D721Med (cell line): ENCODE measurements at regions not wholly inside any gene's neighbourhood (a gene's known extent, or its start where the extent isn't known, plus 50 kb on each side); places are given as distances from the start of the nearest gene placed in this dataset.

Experiments used
- DNase-seq: peaks from one replicate; pipeline ENCODE4 v3.0.0; 2011; ENCODE audit warnings: low spot score; ENCODE audit not compliant: insufficient read length
- FAIRE-seq: peaks from 2 replicates; lab custom pipeline; 2011; peaks lifted over from hg19 to GRCh38; lab: Jason Lieb, UNC
- TF ChIP-seq, protein P1 (sequence below): IDR thresholded peaks from 2 replicates; pipeline ENCODE4 v1.5.1; 2012; ENCODE audit warnings: mild to moderate bottlenecking, control low read depth; ENCODE audit not compliant: insufficient read depth; ENCODE audit errors: missing control alignments

GRCh38 chr14:25882899-25883298 lies 714.9 kb downstream of the NOVA1 start:
- TF ChIP-seq, protein P1, sequence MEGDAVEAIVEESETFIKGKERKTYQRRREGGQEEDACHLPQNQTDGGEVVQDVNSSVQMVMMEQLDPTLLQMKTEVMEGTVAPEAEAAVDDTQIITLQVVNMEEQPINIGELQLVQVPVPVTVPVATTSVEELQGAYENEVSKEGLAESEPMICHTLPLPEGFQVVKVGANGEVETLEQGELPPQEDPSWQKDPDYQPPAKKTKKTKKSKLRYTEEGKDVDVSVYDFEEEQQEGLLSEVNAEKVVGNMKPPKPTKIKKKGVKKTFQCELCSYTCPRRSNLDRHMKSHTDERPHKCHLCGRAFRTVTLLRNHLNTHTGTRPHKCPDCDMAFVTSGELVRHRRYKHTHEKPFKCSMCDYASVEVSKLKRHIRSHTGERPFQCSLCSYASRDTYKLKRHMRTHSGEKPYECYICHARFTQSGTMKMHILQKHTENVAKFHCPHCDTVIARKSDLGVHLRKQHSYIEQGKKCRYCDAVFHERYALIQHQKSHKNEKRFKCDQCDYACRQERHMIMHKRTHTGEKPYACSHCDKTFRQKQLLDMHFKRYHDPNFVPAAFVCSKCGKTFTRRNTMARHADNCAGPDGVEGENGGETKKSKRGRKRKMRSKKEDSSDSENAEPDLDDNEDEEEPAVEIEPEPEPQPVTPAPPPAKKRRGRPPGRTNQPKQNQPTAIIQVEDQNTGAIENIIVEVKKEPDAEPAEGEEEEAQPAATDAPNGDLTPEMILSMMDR = no peak
- FAIRE-seq = no peak
- DNase-seq = no peak

DNA sequence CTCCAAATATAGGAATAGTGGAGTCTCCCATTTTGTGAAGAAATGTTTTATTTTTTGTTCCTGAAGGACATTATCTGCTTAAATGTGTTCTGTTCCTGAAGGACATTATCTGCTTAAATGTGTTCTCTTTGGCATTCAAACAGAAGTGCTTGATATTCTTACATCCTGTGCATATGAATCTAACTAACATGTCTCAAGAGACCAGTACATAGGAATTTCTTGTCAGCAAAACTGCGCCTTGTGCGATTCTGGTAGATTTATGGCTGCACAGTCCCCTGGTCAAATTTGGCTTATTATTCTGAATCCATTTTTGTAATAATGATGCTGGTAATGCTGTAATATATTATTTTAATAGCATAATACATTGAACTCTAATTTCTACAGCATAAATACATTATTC lies 722.4 kb downstream of the NOVA1 start:
- DNase-seq (no peak), FAIRE-seq (no peak)
- TF ChIP-seq, protein P1 = no peak

- FAIRE-seq = no peak
- TF ChIP-seq, protein P1 = no peak
- DNase-seq = no peak
Observed at GRCh38 chr14:25869854-25870253, 728.0 kb downstream of the NOVA1 start.

- no peak for FAIRE-seq
- TF ChIP-seq, protein P1 = no peak
- DNase-seq = no peak
Observed at GRCh38 chr14:25868521-25869314, 729.1 kb downstream of the NOVA1 start.

- FAIRE-seq (no peak), DNase-seq (no peak)
- TF ChIP-seq, protein P1 = no peak
Observed at GRCh38 chr14:25861406-25861805, 736.4 kb downstream of the NOVA1 start.

- DNase-seq (no peak), FAIRE-seq (no peak)
- TF ChIP-seq, protein P1 = no peak
Observed at GRCh38 chr14:25848601-25849000, 749.2 kb downstream of the NOVA1 start.

GRCh38 chr14:25846246-25846645 lies 751.6 kb downstream of the NOVA1 start:
- no peak for FAIRE-seq
- TF ChIP-seq, protein P1 = no peak
- DNase-seq = no peak
